ENCODE measurements at regions not wholly inside any gene's neighbourhood (a gene's known extent, or its start where the extent isn't known, plus 50 kb on each side); places are given as distances from the start of the nearest gene placed in this dataset.

DNA sequence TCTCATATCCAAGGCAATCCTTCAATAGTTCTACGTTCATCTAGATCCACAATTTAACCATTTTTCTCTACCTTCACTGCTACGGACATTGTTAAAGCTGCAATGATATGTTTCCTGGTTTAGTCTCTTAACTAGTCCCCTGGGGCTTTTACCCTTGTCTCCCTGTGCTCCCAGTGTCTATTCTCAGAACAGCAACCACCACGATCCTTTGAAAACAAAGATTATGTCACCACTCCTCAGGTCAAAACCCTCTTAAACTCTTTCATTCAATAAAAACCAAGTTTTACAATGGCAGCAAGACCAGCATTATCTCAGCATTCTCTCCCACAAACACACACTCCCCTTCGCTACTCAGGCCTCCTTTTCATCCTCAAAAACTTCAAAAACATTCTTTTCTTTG is 298.2 kb upstream of the CHST9 start:
- TF ChIP-seq, protein P1, sequence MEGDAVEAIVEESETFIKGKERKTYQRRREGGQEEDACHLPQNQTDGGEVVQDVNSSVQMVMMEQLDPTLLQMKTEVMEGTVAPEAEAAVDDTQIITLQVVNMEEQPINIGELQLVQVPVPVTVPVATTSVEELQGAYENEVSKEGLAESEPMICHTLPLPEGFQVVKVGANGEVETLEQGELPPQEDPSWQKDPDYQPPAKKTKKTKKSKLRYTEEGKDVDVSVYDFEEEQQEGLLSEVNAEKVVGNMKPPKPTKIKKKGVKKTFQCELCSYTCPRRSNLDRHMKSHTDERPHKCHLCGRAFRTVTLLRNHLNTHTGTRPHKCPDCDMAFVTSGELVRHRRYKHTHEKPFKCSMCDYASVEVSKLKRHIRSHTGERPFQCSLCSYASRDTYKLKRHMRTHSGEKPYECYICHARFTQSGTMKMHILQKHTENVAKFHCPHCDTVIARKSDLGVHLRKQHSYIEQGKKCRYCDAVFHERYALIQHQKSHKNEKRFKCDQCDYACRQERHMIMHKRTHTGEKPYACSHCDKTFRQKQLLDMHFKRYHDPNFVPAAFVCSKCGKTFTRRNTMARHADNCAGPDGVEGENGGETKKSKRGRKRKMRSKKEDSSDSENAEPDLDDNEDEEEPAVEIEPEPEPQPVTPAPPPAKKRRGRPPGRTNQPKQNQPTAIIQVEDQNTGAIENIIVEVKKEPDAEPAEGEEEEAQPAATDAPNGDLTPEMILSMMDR (conservative IDR thresholded peaks at IDR 0.05 in 1 of 2, IDR thresholded peaks at IDR 0.05 in 1 of 2; ENCODE audit: extremely low read depth in 1 of 2, insufficient read depth in 1 of 2, low read depth in 1 of 2, low read length in 2 of 2): no peak
- no peak for TF ChIP-seq EZH2 (IDR thresholded peaks at IDR 0.05; ENCODE audit: borderline replicate concordance, low read length)

All from mammary epithelial cell (primary cell).